ENCODE measurements at regions not wholly inside any gene's neighbourhood (a gene's known extent, or its start where the extent isn't known, plus 50 kb on each side); places are given as distances from the start of the nearest gene placed in this dataset.

GRCh38 chr5:174991847-174992246, 267.5 kb downstream of the MSX2 start:
- no peak for TF ChIP-seq CTCF (conservative IDR thresholded peaks at IDR 0.05; ENCODE audit: low read length)
- no peak for TF ChIP-seq EZH2phosphoT487 (IDR thresholded peaks at IDR 0.05; ENCODE audit: borderline replicate concordance, low read depth, low read length)
